HepG2 (cell line): ENCODE measurements at regions not wholly inside any gene's neighbourhood (a gene's known extent, or its start where the extent isn't known, plus 50 kb on each side); places are given as distances from the start of the nearest gene placed in this dataset.

Experiments
- CBX5 ChIP-seq: sonication (generic); formaldehyde crosslinking; IDR thresholded peaks from 2 replicates; pipeline ENCODE4 v1.4.0; 2020; ENCODE audit warnings: missing genetic modification reagents, borderline replicate concordance
- GTF3A ChIP-seq: sonication (generic); formaldehyde crosslinking; conservative IDR thresholded peaks from 2 replicates; pipeline ENCODE4 v1.4.0; 2020; ENCODE audit warnings: mild to moderate bottlenecking, missing genetic modification reagents
- HDAC6 ChIP-seq: fragments of 200-600 bp; sonication (generic); IDR thresholded peaks from 2 replicates; pipeline ENCODE4 v1.7.0; 2017; ENCODE audit warnings: mild to moderate bottlenecking, antibody characterized with exemption, low read length, low read depth
- MED13 ChIP-seq: sonication (generic); formaldehyde crosslinking; IDR thresholded peaks from 2 replicates; pipeline ENCODE4 v1.5.0; 2020; ENCODE audit warnings: missing genetic modification reagents
- RXRB ChIP-seq: IDR thresholded peaks from 2 replicates; pipeline ENCODE4 v1.6.1; 2016; ENCODE audit warnings: borderline replicate concordance, missing genetic modification reagents, missing compliant biosample characterization
- SNRNP70 ChIP-seq: fragments of 200-400 bp; formaldehyde crosslinking; IDR thresholded peaks from 2 replicates; pipeline ENCODE4 v1.6.1; 2017; ENCODE audit warnings: mild to moderate bottlenecking, low read depth, low read length, moderate library complexity
- ZNF883 ChIP-seq: sonication (generic); formaldehyde crosslinking; IDR thresholded peaks from 2 replicates; pipeline ENCODE4 v1.5.1; 2020; ENCODE audit warnings: mild to moderate bottlenecking, missing genetic modification reagents; ENCODE audit errors: not compliant biosample characterization
- TF ChIP-seq, protein P1 (sequence below): IDR thresholded peaks from 2 replicates; pipeline ENCODE4 v1.4.0; 2020; ENCODE audit warnings: mild to moderate bottlenecking, missing genetic modification reagents
- TF ChIP-seq, protein P2 (sequence below): sonication (generic); formaldehyde crosslinking; IDR thresholded peaks from 2 replicates; pipeline ENCODE4 v1.8.1; 2023; ENCODE audit warnings: missing genetic modification reagents, inconsistent platforms, borderline replicate concordance
- TF ChIP-seq, protein P3 (sequence below): sonication (generic); formaldehyde crosslinking; IDR thresholded peaks from 2 replicates; pipeline ENCODE4 v1.8.0; 2022; ENCODE audit warnings: low read depth, missing genetic modification reagents
- TF ChIP-seq, protein P4 (sequence below): sonication (generic); formaldehyde crosslinking; IDR thresholded peaks from 2 replicates; pipeline ENCODE4 v1.4.0; 2020; ENCODE audit warnings: missing genetic modification reagents, borderline replicate concordance
- TF ChIP-seq, protein P5 (sequence below): IDR thresholded peaks from 2 replicates; pipeline ENCODE4 v1.6.1; 2016; ENCODE audit warnings: low read depth, missing genetic modification reagents, missing compliant biosample characterization

DNA sequence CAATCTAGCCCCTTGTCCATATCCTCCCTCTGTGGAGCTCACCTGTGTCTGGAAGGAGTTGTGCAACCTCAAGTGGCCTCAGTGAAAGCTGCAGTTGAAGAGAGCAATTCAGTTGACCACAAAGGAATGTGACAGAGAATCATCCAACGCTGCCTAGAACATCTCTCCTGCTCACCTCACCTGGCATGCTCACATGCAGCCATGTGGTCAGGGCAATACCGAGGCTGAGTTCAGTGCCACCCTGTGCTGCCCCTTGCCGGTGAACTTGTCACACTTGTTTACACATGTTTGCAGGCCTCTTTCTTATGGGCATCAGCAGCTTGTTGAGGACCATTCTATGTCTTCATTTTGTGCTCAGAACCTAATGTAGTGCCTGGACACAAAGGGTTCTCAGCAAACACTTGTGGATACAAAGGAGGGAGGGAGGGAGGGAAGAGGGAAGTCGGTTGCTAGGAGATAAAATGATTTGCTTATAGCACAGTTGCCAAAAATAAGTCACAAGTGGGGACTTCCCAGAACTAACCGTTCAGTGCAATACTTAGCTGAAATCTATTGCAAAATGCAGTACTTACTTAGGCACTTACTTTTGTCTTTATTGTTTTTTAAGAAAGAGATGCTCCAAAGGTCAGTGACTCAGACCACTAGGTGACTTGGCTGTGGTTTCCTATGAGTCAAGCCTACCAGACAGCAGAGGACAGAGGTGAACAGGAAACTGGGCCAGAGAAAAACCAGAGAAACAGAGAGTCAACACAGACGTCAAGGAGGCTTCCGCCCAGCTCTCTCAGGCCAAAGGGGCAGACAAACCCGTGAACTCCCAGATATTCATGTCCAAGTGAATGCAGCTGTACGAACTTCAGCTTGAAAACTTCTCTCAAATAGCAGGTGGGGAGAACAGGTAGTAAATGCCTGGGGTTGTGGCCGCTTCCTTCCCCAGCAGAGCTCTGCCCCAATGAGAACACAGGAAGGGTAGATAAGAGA is 227.8 kb upstream of the CTNNB1 start (continued):
- TF ChIP-seq, protein P1, sequence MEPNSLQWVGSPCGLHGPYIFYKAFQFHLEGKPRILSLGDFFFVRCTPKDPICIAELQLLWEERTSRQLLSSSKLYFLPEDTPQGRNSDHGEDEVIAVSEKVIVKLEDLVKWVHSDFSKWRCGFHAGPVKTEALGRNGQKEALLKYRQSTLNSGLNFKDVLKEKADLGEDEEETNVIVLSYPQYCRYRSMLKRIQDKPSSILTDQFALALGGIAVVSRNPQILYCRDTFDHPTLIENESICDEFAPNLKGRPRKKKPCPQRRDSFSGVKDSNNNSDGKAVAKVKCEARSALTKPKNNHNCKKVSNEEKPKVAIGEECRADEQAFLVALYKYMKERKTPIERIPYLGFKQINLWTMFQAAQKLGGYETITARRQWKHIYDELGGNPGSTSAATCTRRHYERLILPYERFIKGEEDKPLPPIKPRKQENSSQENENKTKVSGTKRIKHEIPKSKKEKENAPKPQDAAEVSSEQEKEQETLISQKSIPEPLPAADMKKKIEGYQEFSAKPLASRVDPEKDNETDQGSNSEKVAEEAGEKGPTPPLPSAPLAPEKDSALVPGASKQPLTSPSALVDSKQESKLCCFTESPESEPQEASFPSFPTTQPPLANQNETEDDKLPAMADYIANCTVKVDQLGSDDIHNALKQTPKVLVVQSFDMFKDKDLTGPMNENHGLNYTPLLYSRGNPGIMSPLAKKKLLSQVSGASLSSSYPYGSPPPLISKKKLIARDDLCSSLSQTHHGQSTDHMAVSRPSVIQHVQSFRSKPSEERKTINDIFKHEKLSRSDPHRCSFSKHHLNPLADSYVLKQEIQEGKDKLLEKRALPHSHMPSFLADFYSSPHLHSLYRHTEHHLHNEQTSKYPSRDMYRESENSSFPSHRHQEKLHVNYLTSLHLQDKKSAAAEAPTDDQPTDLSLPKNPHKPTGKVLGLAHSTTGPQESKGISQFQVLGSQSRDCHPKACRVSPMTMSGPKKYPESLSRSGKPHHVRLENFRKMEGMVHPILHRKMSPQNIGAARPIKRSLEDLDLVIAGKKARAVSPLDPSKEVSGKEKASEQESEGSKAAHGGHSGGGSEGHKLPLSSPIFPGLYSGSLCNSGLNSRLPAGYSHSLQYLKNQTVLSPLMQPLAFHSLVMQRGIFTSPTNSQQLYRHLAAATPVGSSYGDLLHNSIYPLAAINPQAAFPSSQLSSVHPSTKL (CRISPR knock-in tag): peak; percentile 24; the same call in 1 of the 2 replicates
- TF ChIP-seq GTF3A (CRISPR knock-in tag) (no peak), ZNF883 (CRISPR knock-in tag) (no peak), RXRB (CRISPR knock-in tag) (peak; percentile 36; the same call in 1 of the 2 replicates), SNRNP70 (no peak), MED13 (CRISPR knock-in tag) (no peak), HDAC6 (no peak), CBX5 (no peak)
- TF ChIP-seq, protein P2, sequence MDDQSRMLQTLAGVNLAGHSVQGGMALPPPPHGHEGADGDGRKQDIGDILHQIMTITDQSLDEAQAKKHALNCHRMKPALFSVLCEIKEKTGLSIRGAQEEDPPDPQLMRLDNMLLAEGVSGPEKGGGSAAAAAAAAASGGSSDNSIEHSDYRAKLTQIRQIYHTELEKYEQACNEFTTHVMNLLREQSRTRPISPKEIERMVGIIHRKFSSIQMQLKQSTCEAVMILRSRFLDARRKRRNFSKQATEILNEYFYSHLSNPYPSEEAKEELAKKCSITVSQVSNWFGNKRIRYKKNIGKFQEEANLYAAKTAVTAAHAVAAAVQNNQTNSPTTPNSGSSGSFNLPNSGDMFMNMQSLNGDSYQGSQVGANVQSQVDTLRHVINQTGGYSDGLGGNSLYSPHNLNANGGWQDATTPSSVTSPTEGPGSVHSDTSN: no peak
- TF ChIP-seq, protein P3, sequence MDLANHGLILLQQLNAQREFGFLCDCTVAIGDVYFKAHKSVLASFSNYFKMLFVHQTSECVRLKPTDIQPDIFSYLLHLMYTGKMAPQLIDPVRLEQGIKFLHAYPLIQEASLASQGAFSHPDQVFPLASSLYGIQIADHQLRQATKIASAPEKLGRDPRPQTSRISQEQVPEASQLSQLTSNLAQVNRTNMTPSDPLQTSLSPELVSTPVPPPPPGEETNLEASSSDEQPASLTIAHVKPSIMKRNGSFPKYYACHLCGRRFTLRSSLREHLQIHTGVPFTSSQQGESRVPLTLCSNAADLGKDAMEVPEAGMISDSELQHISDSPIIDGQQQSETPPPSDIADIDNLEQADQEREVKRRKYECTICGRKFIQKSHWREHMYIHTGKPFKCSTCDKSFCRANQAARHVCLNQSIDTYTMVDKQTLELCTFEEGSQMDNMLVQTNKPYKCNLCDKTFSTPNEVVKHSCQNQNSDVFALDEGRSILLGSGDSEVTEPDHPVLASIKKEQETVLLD (CRISPR knock-in tag): no peak
- TF ChIP-seq, protein P4, sequence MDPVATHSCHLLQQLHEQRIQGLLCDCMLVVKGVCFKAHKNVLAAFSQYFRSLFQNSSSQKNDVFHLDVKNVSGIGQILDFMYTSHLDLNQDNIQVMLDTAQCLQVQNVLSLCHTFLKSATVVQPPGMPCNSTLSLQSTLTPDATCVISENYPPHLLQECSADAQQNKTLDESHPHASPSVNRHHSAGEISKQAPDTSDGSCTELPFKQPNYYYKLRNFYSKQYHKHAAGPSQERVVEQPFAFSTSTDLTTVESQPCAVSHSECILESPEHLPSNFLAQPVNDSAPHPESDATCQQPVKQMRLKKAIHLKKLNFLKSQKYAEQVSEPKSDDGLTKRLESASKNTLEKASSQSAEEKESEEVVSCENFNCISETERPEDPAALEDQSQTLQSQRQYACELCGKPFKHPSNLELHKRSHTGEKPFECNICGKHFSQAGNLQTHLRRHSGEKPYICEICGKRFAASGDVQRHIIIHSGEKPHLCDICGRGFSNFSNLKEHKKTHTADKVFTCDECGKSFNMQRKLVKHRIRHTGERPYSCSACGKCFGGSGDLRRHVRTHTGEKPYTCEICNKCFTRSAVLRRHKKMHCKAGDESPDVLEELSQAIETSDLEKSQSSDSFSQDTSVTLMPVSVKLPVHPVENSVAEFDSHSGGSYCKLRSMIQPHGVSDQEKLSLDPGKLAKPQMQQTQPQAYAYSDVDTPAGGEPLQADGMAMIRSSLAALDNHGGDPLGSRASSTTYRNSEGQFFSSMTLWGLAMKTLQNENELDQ (CRISPR knock-in tag): no peak
- TF ChIP-seq, protein P5, sequence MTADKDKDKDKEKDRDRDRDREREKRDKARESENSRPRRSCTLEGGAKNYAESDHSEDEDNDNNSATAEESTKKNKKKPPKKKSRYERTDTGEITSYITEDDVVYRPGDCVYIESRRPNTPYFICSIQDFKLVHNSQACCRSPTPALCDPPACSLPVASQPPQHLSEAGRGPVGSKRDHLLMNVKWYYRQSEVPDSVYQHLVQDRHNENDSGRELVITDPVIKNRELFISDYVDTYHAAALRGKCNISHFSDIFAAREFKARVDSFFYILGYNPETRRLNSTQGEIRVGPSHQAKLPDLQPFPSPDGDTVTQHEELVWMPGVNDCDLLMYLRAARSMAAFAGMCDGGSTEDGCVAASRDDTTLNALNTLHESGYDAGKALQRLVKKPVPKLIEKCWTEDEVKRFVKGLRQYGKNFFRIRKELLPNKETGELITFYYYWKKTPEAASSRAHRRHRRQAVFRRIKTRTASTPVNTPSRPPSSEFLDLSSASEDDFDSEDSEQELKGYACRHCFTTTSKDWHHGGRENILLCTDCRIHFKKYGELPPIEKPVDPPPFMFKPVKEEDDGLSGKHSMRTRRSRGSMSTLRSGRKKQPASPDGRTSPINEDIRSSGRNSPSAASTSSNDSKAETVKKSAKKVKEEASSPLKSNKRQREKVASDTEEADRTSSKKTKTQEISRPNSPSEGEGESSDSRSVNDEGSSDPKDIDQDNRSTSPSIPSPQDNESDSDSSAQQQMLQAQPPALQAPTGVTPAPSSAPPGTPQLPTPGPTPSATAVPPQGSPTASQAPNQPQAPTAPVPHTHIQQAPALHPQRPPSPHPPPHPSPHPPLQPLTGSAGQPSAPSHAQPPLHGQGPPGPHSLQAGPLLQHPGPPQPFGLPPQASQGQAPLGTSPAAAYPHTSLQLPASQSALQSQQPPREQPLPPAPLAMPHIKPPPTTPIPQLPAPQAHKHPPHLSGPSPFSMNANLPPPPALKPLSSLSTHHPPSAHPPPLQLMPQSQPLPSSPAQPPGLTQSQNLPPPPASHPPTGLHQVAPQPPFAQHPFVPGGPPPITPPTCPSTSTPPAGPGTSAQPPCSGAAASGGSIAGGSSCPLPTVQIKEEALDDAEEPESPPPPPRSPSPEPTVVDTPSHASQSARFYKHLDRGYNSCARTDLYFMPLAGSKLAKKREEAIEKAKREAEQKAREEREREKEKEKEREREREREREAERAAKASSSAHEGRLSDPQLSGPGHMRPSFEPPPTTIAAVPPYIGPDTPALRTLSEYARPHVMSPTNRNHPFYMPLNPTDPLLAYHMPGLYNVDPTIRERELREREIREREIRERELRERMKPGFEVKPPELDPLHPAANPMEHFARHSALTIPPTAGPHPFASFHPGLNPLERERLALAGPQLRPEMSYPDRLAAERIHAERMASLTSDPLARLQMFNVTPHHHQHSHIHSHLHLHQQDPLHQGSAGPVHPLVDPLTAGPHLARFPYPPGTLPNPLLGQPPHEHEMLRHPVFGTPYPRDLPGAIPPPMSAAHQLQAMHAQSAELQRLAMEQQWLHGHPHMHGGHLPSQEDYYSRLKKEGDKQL (CRISPR knock-in tag): no peak
